Eye (tissue), 1 donor: ENCODE measurements at regions not wholly inside any gene's neighbourhood (a gene's known extent, or its start where the extent isn't known, plus 50 kb on each side); places are given as distances from the start of the nearest gene placed in this dataset.
A peak's percentile ranks its signal among the peaks of the same experiment; 100 is the strongest.

ENCODE experiments used
- DNase-seq: peaks from one replicate; pipeline ENCODE4 v3.0.0-alpha.2; 2015

GRCh38 chr13:57918913-57919312 lies 287.4 kb downstream of the PCDH17 start:
- no peak for DNase-seq

GRCh38 chr13:57925250-57925649 lies 293.7 kb downstream of the PCDH17 start:
- no peak for DNase-seq

GRCh38 chr13:57925751-57926150 lies 294.2 kb downstream of the PCDH17 start:
- no peak for DNase-seq

GRCh38 chr13:57932061-57932460 lies 300.5 kb downstream of the PCDH17 start:
- DNase-seq = no peak

- DNase-seq = no peak
These were observed 302.1 kb downstream of the PCDH17 start for GRCh38 chr13:57933606-57934005.

- DNase-seq = no peak
These were observed 304.4 kb downstream of the PCDH17 start for GRCh38 chr13:57935965-57936364.

GRCh38 chr13:57946361-57946760 lies 314.8 kb downstream of the PCDH17 start:
- no peak for DNase-seq

- DNase-seq = no peak
These were observed 317.3 kb downstream of the PCDH17 start for GRCh38 chr13:57948884-57949283.

- DNase-seq = no peak
These were observed 338.4 kb downstream of the PCDH17 start for GRCh38 chr13:57969951-57970350.

- no peak for DNase-seq
These were observed 338.9 kb downstream of the PCDH17 start for GRCh38 chr13:57970404-57970803.

GRCh38 chr13:57982782-57983181 lies 351.2 kb downstream of the PCDH17 start:
- DNase-seq = no peak

GRCh38 chr13:57988276-57988675 lies 356.7 kb downstream of the PCDH17 start:
- DNase-seq = no peak

- no peak for DNase-seq
These were observed 359.5 kb downstream of the PCDH17 start for GRCh38 chr13:57991041-57991440.

- DNase-seq = no peak
These were observed 360.9 kb downstream of the PCDH17 start for GRCh38 chr13:57992416-57992815.

- no peak for DNase-seq
These were observed 365.2 kb downstream of the PCDH17 start for GRCh38 chr13:57996717-57997116.

- DNase-seq = no peak
These were observed 373.2 kb downstream of the PCDH17 start for GRCh38 chr13:58004751-58005150.

GRCh38 chr13:58018020-58018419 lies 386.5 kb downstream of the PCDH17 start:
- no peak for DNase-seq

GRCh38 chr13:58018865-58019264 lies 387.3 kb downstream of the PCDH17 start:
- no peak for DNase-seq

GRCh38 chr13:58024103-58024502 lies 392.6 kb downstream of the PCDH17 start:
- no peak for DNase-seq

GRCh38 chr13:58025821-58026220 lies 394.3 kb downstream of the PCDH17 start:
- DNase-seq = peak; percentile 24

- no peak for DNase-seq
These were observed 401.3 kb downstream of the PCDH17 start for GRCh38 chr13:58032676-58033460.

GRCh38 chr13:58043971-58044370 lies 412.4 kb downstream of the PCDH17 start:
- no peak for DNase-seq

- DNase-seq = no peak
These were observed 417.1 kb downstream of the PCDH17 start for GRCh38 chr13:58048670-58049069.

- DNase-seq = no peak
These were observed 419.9 kb downstream of the PCDH17 start for GRCh38 chr13:58051396-58051795.

- no peak for DNase-seq
These were observed 420.3 kb downstream of the PCDH17 start for GRCh38 chr13:58051807-58052375.
